ENCODE measurements at regions not wholly inside any gene's neighbourhood (a gene's known extent, or its start where the extent isn't known, plus 50 kb on each side); places are given as distances from the start of the nearest gene placed in this dataset.

DNA sequence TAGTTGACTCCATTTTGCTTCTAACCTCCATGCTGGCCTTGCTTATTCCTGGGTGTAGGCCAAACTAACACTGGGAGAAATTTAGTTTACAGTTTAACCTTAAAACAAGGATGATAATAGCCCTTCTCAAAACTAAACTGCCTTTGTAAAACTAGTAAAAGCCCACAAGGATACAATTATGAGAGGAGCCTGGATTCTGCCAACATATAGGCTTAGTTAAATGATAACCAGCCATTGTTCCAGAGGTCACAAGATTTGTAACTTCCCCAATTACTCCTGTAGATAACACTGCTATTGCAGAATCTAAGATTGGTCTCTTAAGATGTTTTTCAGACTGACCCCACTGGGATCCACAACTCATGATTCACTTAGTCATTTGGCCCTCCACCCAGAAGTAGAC lies 2300.3 kb upstream of the C9orf72 start:
- peaks cover 22% of the 10 kb centered on the region for H3K9me3 ChIP-seq (replicated peaks)
- DNase-seq: no peak
- intact Hi-C loops (cut with micrococcal nuclease): no loop called here
- H3K4me1 ChIP-seq: no peaks in the 10 kb centered on the region
- no peaks in the 10 kb centered on the region for H3K27me3 ChIP-seq (ENCODE audit: low read depth)
- H3K27ac ChIP-seq (replicated peaks): no peak overlapping the region
- H3K4me3 ChIP-seq: no peak overlapping the region
- TF ChIP-seq CTCF (IDR thresholded peaks at IDR 0.05; ENCODE audit: borderline replicate concordance): no peak
- no peaks in the 10 kb centered on the region for H3K36me3 ChIP-seq

GRCh38 chr9:29875547-29875946 lies 2302.3 kb upstream of the C9orf72 start:
- Histone ChIP-seq H3K9me3 (replicated peaks) (peaks cover 7% of the 10 kb centered on the region), H3K4me3 (no peak overlapping the region), H3K27me3 (ENCODE audit: low read depth) (no peaks in the 10 kb centered on the region), H3K4me1 (no peaks in the 10 kb centered on the region), H3K27ac (replicated peaks) (no peak overlapping the region), H3K36me3 (no peaks in the 10 kb centered on the region)
- intact Hi-C loops (cut with micrococcal nuclease): no loop called here
- no peak for TF ChIP-seq CTCF (IDR thresholded peaks at IDR 0.05; ENCODE audit: borderline replicate concordance)
- DNase-seq: no peak

DNA sequence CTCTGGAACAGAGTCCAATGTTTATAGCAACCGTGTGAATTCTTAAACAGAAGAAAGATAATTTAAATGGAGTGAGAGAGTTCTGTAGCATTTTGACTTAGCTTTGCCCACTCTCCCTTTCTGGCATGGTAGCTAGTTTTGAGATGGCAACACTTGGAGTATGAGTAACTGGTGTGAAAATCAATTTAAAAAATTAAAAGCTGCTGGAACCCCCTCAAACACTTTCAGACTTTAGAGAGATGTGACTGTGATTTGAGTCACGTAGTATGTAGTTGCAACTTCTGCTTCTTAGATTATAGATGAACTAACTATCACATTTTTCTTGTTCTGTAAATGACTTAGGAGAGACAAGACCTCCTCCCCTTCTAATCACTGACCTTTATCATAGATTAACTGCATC lies 2309.5 kb upstream of the C9orf72 start:
- Histone ChIP-seq H3K36me3 (no peaks in the 10 kb centered on the region), H3K27ac (replicated peaks) (no peak overlapping the region), H3K4me3 (no peak overlapping the region), H3K9me3 (replicated peaks) (peaks cover 4% of the 10 kb centered on the region), H3K27me3 (ENCODE audit: low read depth) (no peaks in the 10 kb centered on the region), H3K4me1 (no peaks in the 10 kb centered on the region)
- intact Hi-C loops (cut with micrococcal nuclease): no loop called here
- no peak for DNase-seq
- TF ChIP-seq CTCF (IDR thresholded peaks at IDR 0.05; ENCODE audit: borderline replicate concordance): no peak

- no peak for DNase-seq
- Histone ChIP-seq H3K27me3 (ENCODE audit: low read depth) (no peaks in the 10 kb centered on the region), H3K9me3 (replicated peaks) (no peaks in the 10 kb centered on the region), H3K36me3 (no peaks in the 10 kb centered on the region), H3K4me1 (no peaks in the 10 kb centered on the region), H3K4me3 (no peak overlapping the region), H3K27ac (replicated peaks) (no peak overlapping the region)
- intact Hi-C loops (cut with micrococcal nuclease): no loop called here
- TF ChIP-seq CTCF (IDR thresholded peaks at IDR 0.05; ENCODE audit: borderline replicate concordance): no peak
Measured at GRCh38 chr9:29906065-29906464, 2332.8 kb upstream of the C9orf72 start.

- peaks cover 28% of the 10 kb centered on the region for H3K9me3 ChIP-seq (replicated peaks)
- no peak overlapping the region for H3K4me3 ChIP-seq
- no peaks in the 10 kb centered on the region for H3K27me3 ChIP-seq (ENCODE audit: low read depth)
- H3K27ac ChIP-seq (replicated peaks): no peak overlapping the region
- DNase-seq: no peak
- intact Hi-C loops (cut with micrococcal nuclease): no loop called here
- H3K36me3 ChIP-seq: no peaks in the 10 kb centered on the region
- no peaks in the 10 kb centered on the region for H3K4me1 ChIP-seq
- TF ChIP-seq CTCF (IDR thresholded peaks at IDR 0.05; ENCODE audit: borderline replicate concordance): no peak
Measured at GRCh38 chr9:29928072-29928471, 2354.8 kb upstream of the C9orf72 start.

GRCh38 chr9:29939559-29939958 lies 2366.3 kb upstream of the C9orf72 start:
- TF ChIP-seq CTCF (IDR thresholded peaks at IDR 0.05; ENCODE audit: borderline replicate concordance): no peak
- Histone ChIP-seq H3K27me3 (ENCODE audit: low read depth) (no peaks in the 10 kb centered on the region), H3K36me3 (no peaks in the 10 kb centered on the region), H3K27ac (replicated peaks) (no peak overlapping the region), H3K4me1 (no peaks in the 10 kb centered on the region), H3K4me3 (no peak overlapping the region), H3K9me3 (replicated peaks) (peaks cover 30% of the 10 kb centered on the region)
- DNase-seq: no peak
- intact Hi-C loops (cut with micrococcal nuclease): no loop called here

Measured in left ventricle myocardium inferior (tissue), 1 donor.